ENCODE measurements at regions not wholly inside any gene's neighbourhood (a gene's known extent, or its start where the extent isn't known, plus 50 kb on each side); places are given as distances from the start of the nearest gene placed in this dataset.
A peak's percentile ranks its signal among the peaks of the same experiment; 100 is the strongest.

DNA sequence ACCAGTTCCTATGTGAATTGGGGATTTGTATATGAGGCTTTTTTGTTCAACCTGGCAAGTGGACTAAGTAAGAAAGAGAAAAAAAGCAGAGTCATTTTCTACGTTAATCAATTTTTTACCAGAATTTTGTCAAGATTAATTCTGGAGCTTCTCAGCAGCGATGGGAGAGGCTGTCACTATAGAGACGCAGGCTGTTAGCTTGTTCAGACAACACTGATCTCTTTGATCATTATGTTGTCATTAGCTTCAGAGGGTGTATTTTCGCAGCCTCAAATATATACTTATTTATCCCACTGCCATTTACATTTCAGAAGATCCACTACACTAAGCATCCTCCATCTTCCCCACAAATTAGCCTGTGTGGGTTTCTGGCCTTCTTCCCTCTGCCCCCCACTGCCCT is 196.7 kb upstream of the PFKP start:
- Mint-ChIP-seq H3K9me3 (peaks cover 0 to 1% of the 10 kb centered on the region in 2 donors), H3K4me3 (no peak overlapping the region), H3K27ac (no peak overlapping the region), H3K4me1 (ENCODE audit: low read depth) (no peaks in the 10 kb centered on the region), H3K27me3 (ENCODE audit: low read depth) (peaks cover 9% of the 10 kb centered on the region), H3K36me3 (ENCODE audit: insufficient read depth in 2 of 2) (no peaks in the 10 kb centered on the region)
- ATAC-seq (replicated peaks in 1 of 2) (no peak), DNase-seq (no peak)

- peaks cover 0 to 1% of the 10 kb centered on the region in 2 donors for H3K9me3 Mint-ChIP-seq
Measured at GRCh38 chr10:2867788-2868299, 199.5 kb upstream of the PFKP start.

GRCh38 chr10:2866569-2866968 is 200.8 kb upstream of the PFKP start:
- Mint-ChIP-seq H3K27me3 (ENCODE audit: low read depth) (no peaks in the 10 kb centered on the region), H3K9me3 (no peaks in the 10 kb centered on the region)
- no peak for ATAC-seq (replicated peaks in 1 of 2)

More at GRCh38 chr10:2867788-2868299, 199.5 kb upstream of the PFKP start:
- Mint-ChIP-seq H3K27me3 (ENCODE audit: low read depth) (no peaks in the 10 kb centered on the region), H3K4me1 (ENCODE audit: low read depth) (no peaks in the 10 kb centered on the region), H3K4me3 (no peak overlapping the region), H3K36me3 (ENCODE audit: insufficient read depth in 2 of 2) (no peaks in the 10 kb centered on the region), H3K27ac (no peak overlapping the region)
- no peak for ATAC-seq (replicated peaks in 1 of 2)
- DNase-seq = no peak

DNA sequence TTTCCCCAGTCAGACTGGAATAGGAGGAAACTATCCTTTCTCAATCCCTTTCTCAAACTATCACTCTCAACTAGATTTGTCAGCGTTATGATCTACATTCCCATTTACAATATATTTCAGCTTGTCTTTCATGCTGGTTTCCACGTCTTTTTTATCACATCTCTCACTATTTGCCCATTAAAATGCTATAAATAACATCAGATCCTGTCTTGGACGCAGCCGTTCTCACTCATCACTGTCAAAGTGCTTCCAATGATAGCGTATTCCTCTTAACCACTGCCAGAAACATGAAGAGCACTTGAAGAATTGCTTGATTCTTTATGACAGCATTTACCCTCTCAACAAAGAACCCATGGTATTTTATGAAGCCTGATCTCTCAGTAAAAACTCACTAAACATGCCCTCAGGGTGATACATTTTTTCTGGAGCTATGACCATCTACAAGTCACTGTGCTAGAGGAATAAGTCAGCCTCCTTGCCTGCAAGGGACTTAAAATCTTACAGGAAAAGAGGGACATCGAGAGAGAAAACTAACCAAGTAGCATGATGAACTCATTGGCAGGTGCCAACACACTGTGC is 205.6 kb upstream of the PFKP start:
- Mint-ChIP-seq H3K27ac (no peak overlapping the region), H3K4me3 (no peak overlapping the region), H3K36me3 (ENCODE audit: insufficient read depth in 2 of 2) (no peaks in the 10 kb centered on the region), H3K4me1 (ENCODE audit: low read depth) (no peaks in the 10 kb centered on the region), H3K9me3 (peaks cover 2 to 3% of the 10 kb centered on the region in 2 donors), H3K27me3 (ENCODE audit: low read depth) (peaks cover 5% of the 10 kb centered on the region)
- ATAC-seq (replicated peaks in 1 of 2) (no peak), DNase-seq (no peak)

More at GRCh38 chr10:2866569-2866968, 200.8 kb upstream of the PFKP start:
- no peak for DNase-seq
- no peaks in the 10 kb centered on the region for H3K4me1 Mint-ChIP-seq (ENCODE audit: low read depth)
- no peak overlapping the region for H3K4me3 Mint-ChIP-seq
- H3K27ac Mint-ChIP-seq = no peak overlapping the region
- H3K36me3 Mint-ChIP-seq (ENCODE audit: insufficient read depth in 2 of 2) = no peaks in the 10 kb centered on the region

GRCh38 chr10:2858452-2858851 is 208.9 kb upstream of the PFKP start:
- no peak overlapping the region for H3K27ac Mint-ChIP-seq

GRCh38 chr10:2856598-2856997 is 210.8 kb upstream of the PFKP start:
- ATAC-seq (replicated peaks in 1 of 2) (no peak), DNase-seq (no peak)
- Mint-ChIP-seq H3K4me3 (no peak overlapping the region), H3K4me1 (ENCODE audit: low read depth) (no peaks in the 10 kb centered on the region), H3K27me3 (ENCODE audit: low read depth) (peaks cover 28% of the 10 kb centered on the region), H3K9me3 (peaks cover 2 to 3% of the 10 kb centered on the region in 2 donors), H3K36me3 (ENCODE audit: insufficient read depth in 2 of 2) (no peaks in the 10 kb centered on the region), H3K27ac (no peak overlapping the region)

More at GRCh38 chr10:2858452-2858851, 208.9 kb upstream of the PFKP start:
- Mint-ChIP-seq H3K4me3 (no peak overlapping the region), H3K9me3 (peaks cover 2 to 3% of the 10 kb centered on the region in 2 donors), H3K36me3 (ENCODE audit: insufficient read depth in 2 of 2) (no peaks in the 10 kb centered on the region), H3K27me3 (ENCODE audit: low read depth) (peaks cover 28% of the 10 kb centered on the region), H3K4me1 (ENCODE audit: low read depth) (no peaks in the 10 kb centered on the region)
- DNase-seq = no peak
- no peak for ATAC-seq (replicated peaks in 1 of 2)

GRCh38 chr10:2852574-2853323 is 214.6 kb upstream of the PFKP start:
- DNase-seq = no peak
- peaks cover 23% of the 10 kb centered on the region for H3K27me3 Mint-ChIP-seq (ENCODE audit: low read depth)
- no peak for ATAC-seq (replicated peaks in 1 of 2)

GRCh38 chr10:2851566-2851965 is 215.8 kb upstream of the PFKP start:
- Mint-ChIP-seq H3K4me3 (no peak overlapping the region), H3K9me3 (no peaks in the 10 kb centered on the region), H3K36me3 (ENCODE audit: insufficient read depth in 2 of 2) (no peaks in the 10 kb centered on the region), H3K4me1 (ENCODE audit: low read depth) (no peaks in the 10 kb centered on the region), H3K27ac (no peak overlapping the region), H3K27me3 (ENCODE audit: low read depth) (peaks cover 23% of the 10 kb centered on the region)
- ATAC-seq (replicated peaks in 1 of 2) (no peak), DNase-seq (no peak)

More at GRCh38 chr10:2852574-2853323, 214.6 kb upstream of the PFKP start:
- H3K4me3 Mint-ChIP-seq = no peak overlapping the region
- no peaks in the 10 kb centered on the region for H3K36me3 Mint-ChIP-seq (ENCODE audit: insufficient read depth in 2 of 2)
- no peaks in the 10 kb centered on the region for H3K9me3 Mint-ChIP-seq
- H3K27ac Mint-ChIP-seq = no peak overlapping the region
- no peaks in the 10 kb centered on the region for H3K4me1 Mint-ChIP-seq (ENCODE audit: low read depth)

DNA sequence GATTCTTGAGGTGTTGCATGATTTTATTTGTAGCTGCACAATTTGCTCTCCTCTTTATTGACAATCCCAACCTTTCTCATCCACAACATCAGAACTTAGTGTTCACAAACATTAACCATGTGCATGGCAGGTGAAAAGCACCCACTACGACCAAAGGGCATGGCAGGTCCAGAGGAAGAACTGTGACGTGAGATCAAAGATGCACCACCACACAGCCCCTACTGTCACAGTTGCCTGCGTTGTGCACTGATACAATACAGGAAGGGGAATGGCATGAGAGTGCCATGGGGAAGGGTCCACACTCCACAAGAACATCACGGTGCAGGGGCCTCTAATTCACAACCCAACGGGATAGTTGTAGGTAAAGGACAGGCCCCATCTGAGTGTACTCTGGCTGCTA is 217.1 kb upstream of the PFKP start:
- H3K4me1 Mint-ChIP-seq (ENCODE audit: low read depth) = no peaks in the 10 kb centered on the region
- DNase-seq (no peak), ATAC-seq (replicated peaks in 1 of 2) (no peak)
- no peak overlapping the region for H3K4me3 Mint-ChIP-seq
- H3K36me3 Mint-ChIP-seq (ENCODE audit: insufficient read depth in 2 of 2) = no peaks in the 10 kb centered on the region
- H3K9me3 Mint-ChIP-seq = no peaks in the 10 kb centered on the region
- no peak overlapping the region for H3K27ac Mint-ChIP-seq
- peaks cover 11% of the 10 kb centered on the region for H3K27me3 Mint-ChIP-seq (ENCODE audit: low read depth)

GRCh38 chr10:2844925-2845324 is 222.4 kb upstream of the PFKP start:
- no peaks in the 10 kb centered on the region for H3K4me1 Mint-ChIP-seq (ENCODE audit: low read depth)
- peaks cover 7% of the 10 kb centered on the region for H3K27me3 Mint-ChIP-seq (ENCODE audit: low read depth)
- no peak overlapping the region for H3K27ac Mint-ChIP-seq
- no peak for DNase-seq
- ATAC-seq (replicated peaks in 1 of 2) = no peak
- H3K9me3 Mint-ChIP-seq = no peaks in the 10 kb centered on the region
- no peaks in the 10 kb centered on the region for H3K36me3 Mint-ChIP-seq (ENCODE audit: insufficient read depth in 2 of 2)
- H3K4me3 Mint-ChIP-seq = no peak overlapping the region

DNA sequence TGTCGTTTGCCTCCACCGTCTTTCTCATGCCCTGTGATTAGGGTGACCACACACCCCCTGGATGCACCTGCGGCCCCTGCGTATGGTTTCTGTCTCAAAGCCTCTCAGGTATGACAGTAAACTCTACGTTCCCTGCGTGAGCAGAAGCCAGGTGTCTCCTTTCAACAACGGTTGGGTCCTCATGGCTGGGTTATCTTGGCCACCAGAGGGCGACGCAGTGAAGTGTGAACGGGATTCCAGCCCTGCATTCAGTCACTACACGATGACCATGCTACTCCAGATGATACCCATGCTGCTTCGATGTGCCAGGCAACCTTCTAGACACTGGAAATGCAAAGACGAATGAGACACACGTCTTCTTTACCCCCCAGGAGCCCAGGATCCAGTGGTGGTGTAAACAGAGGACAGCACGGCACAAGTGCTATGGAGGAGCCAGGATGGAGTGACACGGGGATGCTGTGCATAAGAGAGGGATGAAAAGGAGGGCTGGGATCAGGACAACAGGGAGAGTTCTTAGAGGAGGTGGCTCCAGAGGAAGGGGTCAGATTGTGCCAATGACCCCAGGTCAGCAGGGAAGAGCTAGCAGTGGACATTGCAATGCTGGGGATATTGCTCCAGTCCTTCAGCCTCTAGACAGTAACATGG is 228.1 kb upstream of the PFKP start:
- no peaks in the 10 kb centered on the region for H3K36me3 Mint-ChIP-seq (ENCODE audit: insufficient read depth in 2 of 2)
- no peak overlapping the region for H3K27ac Mint-ChIP-seq
- H3K27me3 Mint-ChIP-seq (ENCODE audit: low read depth) = peaks cover 31% of the 10 kb centered on the region
- ATAC-seq (replicated peaks in 1 of 2) (no peak), DNase-seq (peak; percentile 30 to 35)
- H3K9me3 Mint-ChIP-seq = no peaks in the 10 kb centered on the region
- no peaks in the 10 kb centered on the region for H3K4me1 Mint-ChIP-seq (ENCODE audit: low read depth)
- no peak overlapping the region for H3K4me3 Mint-ChIP-seq

DNA sequence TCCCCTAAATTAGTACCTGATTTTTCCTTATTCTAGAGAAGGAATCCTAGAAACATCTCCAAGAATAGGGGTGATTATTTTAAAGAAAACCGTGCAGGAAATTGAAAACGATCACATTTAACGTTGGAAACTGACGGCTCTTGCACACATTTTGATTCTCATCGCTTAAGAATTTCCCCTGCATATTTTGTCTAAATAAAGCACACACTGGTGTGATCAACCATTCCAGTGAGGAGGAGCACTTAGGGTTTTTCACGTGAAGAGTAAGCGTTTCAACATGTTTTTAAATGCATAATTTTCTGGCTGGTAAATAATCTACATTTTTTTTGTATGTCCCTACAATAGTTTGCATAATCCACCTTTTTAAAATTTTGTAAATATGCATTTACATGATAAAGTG is 229.7 kb upstream of the PFKP start:
- DNase-seq (no peak), ATAC-seq (replicated peaks in 1 of 2) (no peak)
- H3K4me1 Mint-ChIP-seq (ENCODE audit: low read depth) = no peaks in the 10 kb centered on the region
- no peaks in the 10 kb centered on the region for H3K9me3 Mint-ChIP-seq
- H3K27me3 Mint-ChIP-seq (ENCODE audit: low read depth) = peaks cover 42% of the 10 kb centered on the region
- H3K27ac Mint-ChIP-seq = no peak overlapping the region
- H3K4me3 Mint-ChIP-seq = no peak overlapping the region
- no peaks in the 10 kb centered on the region for H3K36me3 Mint-ChIP-seq (ENCODE audit: insufficient read depth in 2 of 2)

DNA sequence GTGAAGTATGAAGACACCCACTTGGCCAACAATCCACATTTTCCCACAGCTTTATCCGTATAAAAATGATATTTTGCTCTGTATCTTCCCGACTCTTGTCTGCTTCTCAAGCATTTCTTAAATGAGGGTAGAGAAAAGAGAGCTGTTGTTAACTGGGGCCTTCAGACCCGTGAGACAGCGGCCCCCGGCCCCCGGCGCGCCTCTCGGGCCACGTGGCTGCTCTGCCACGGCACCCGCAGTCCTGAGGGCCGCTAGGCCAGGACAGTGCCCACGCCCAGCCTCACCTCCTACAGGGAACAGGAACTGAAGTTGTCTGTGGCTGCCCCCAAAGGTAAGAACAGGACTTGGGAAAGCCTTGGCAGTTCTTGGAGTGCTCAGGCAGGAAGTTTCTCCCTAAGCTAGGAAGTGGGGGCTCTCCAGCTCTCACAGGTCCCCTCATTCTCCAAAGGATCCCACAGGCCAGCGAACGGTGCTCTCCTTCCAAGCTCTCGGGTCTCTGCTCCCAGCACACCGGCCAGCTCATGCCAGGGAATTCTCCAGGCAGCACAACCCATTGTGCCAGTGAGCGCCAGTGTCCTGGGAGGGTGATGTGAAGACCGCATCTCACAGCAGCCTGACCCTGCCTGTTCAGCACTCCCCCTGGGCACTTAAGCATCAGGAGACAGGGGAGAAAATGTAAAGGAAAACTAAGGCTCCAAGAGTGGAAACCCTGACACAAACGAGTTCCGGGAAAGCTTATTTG is 230.3 kb upstream of the PFKP start:
- H3K27ac Mint-ChIP-seq = no peak overlapping the region
- DNase-seq (no peak), ATAC-seq (replicated peaks in 1 of 2) (no peak)
- no peaks in the 10 kb centered on the region for H3K9me3 Mint-ChIP-seq
- H3K4me3 Mint-ChIP-seq = no peak overlapping the region
- H3K27me3 Mint-ChIP-seq (ENCODE audit: low read depth) = peaks cover 44% of the 10 kb centered on the region
- H3K4me1 Mint-ChIP-seq (ENCODE audit: low read depth) = no peaks in the 10 kb centered on the region
- H3K36me3 Mint-ChIP-seq (ENCODE audit: insufficient read depth in 2 of 2) = no peaks in the 10 kb centered on the region
